GM10266 (cell line): ENCODE measurements at regions not wholly inside any gene's neighbourhood (a gene's known extent, or its start where the extent isn't known, plus 50 kb on each side); places are given as distances from the start of the nearest gene placed in this dataset.

Experiments
- DNase-seq: peaks from one replicate; pipeline ENCODE4 v3.0.0; 2012; ENCODE audit errors: extremely low spot score
- CTCF ChIP-seq: IDR thresholded peaks from 2 replicates; pipeline ENCODE4 v1.5.1; 2012; ENCODE audit warnings: mild to moderate bottlenecking, low read depth; ENCODE audit not compliant: control insufficient read depth, insufficient read depth; ENCODE audit errors: missing control alignments

- TF ChIP-seq CTCF = no peak
Measured at GRCh38 chr6:33929575-33930288, 125.9 kb upstream of the MLN start.

DNA sequence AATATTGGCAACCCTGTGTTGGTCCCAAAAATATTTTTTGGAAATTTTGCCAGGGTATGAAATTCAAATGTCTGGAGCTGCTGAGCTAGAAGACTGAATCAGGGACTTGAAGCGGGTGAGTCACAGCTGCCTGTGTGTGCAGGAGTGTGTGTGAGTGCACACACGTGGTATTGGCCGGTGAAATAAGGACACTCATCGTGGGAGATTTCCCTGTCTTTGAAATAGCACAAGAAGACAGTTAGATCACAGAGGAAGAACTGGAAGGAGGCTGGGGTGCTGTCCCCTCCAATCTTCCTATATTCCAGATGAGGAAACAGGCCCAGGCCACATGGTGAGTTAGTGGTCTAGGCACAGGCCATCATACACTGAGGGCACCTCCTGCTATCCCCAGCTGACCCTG, 123.8 kb upstream of the MLN start:
- no peak for TF ChIP-seq CTCF
- no peak for DNase-seq

More at GRCh38 chr6:33929575-33930288, 125.9 kb upstream of the MLN start:
- DNase-seq = no peak

GRCh38 chr6:33927112-33927511, 123.3 kb upstream of the MLN start:
- no peak for DNase-seq

DNA sequence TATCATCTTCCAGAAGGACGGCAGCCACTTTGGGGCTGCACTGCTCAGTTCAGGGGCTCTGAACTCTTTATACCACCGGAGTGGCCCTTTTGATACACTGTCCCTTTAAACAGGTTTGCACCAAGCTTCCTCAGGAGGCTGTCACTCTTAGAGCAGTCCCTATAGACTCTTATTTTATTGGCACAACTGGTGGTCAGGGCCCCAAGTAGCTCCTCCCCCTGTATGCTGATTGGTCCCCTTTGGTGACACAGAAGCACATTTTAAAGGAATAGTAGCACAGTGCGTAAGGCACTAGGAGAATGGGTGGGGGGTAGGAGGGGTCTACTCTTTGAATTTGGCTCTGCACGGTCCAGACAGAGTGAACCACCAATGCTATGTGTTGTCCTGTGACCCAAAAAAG, 122.6 kb upstream of the MLN start:
- TF ChIP-seq CTCF = no peak
- no peak for DNase-seq

More at GRCh38 chr6:33927112-33927511, 123.3 kb upstream of the MLN start:
- no peak for TF ChIP-seq CTCF

DNA sequence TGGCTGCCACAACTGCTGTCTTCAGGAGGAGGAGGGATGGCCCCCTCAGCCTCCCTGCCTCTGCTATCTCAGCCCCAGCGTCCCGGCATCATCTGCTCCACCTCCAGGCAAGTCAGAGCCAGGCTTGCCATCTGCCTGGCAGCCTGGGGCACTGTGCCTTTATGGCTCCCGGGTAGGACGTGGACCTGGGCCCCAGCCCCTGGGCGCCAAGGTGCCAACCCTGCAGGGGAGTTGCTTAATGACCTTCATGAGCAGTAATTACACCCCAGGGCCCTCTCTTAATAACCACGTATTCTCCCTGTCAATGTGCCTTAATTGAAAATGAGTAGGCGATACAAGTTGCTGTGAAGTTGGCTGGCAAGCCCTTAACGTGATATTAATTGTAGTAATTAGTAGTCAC, 122.1 kb upstream of the MLN start:
- DNase-seq = no peak
- no peak for TF ChIP-seq CTCF

- no peak for TF ChIP-seq CTCF
- no peak for DNase-seq
Measured at GRCh38 chr6:33925210-33925609, 121.4 kb upstream of the MLN start.

DNA sequence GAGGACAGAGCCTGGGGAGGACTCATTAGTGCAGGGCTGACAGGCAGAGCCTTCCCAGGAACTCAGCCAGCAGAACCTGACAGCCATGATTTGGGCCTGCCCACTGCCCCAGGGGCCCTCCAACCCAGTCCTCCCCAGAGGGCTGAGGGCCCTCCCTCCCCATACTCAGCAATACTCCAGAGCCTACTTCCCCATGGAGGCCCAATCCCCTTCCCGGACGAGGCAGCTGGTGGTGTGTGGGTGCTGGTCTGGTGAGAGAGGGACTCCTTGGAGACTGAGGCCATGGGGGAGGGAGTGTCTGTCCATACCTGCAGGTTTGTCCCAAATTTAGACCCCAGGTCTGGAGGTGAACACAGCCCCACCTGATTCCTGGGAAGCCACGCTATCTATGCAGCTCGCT, 120.9 kb upstream of the MLN start:
- TF ChIP-seq CTCF = no peak
- no peak for DNase-seq
